DOHH2 (cell line): ENCODE measurements at regions not wholly inside any gene's neighbourhood (a gene's known extent, or its start where the extent isn't known, plus 50 kb on each side); places are given as distances from the start of the nearest gene placed in this dataset.

ENCODE experiments used
- H3F3A ChIP-seq: fragments of 200-600 bp; sonication (generic), shearing (Covaris generic); 2 replicates; pipeline ENCODE4 v1.6.0; 2016; ENCODE audit warnings: antibody characterized with exemption, mild to moderate bottlenecking; ENCODE audit not compliant: control insufficient read depth, insufficient read depth
- H3K27ac ChIP-seq: fragments of 200-600 bp; sonication (generic); 2 replicates; pipeline ENCODE4 v1.5.1; 2014; ENCODE audit warnings: low read depth, mild to moderate bottlenecking, low read length, moderate library complexity
- H3K27me3 ChIP-seq: fragments of 200-600 bp; sonication (generic); 2 replicates; pipeline ENCODE4 v1.6.1; 2014; ENCODE audit warnings: mild to moderate bottlenecking, low read length, mixed read lengths; ENCODE audit not compliant: control insufficient read depth
- H3K36me3 ChIP-seq: fragments of 200-600 bp; sonication (generic); 2 replicates; pipeline ENCODE4 v1.6.1; 2014; ENCODE audit warnings: mild to moderate bottlenecking, low read length, moderate library complexity, mixed read lengths; ENCODE audit not compliant: control insufficient read depth
- H3K4me1 ChIP-seq: fragments of 200-600 bp; sonication (generic); 2 replicates; pipeline ENCODE4 v1.6.1; 2014; ENCODE audit warnings: mild to moderate bottlenecking, low read length, mixed read lengths; ENCODE audit not compliant: control insufficient read depth
- H3K4me2 ChIP-seq: fragments of 200-600 bp; sonication (generic); 2 replicates; pipeline ENCODE4 v1.6.0; 2014; ENCODE audit warnings: mild to moderate bottlenecking, low read length, moderate library complexity
- H3K4me3 ChIP-seq: fragments of 200-600 bp; sonication (generic); 2 replicates; pipeline ENCODE4 v1.5.1; 2014; ENCODE audit warnings: mild to moderate bottlenecking, low read length, mixed read lengths
- H3K79me2 ChIP-seq: fragments of 200-600 bp; sonication (generic); 2 replicates; pipeline ENCODE4 v1.6.1; 2014; ENCODE audit warnings: mild to moderate bottlenecking, low read length, mixed read lengths; ENCODE audit not compliant: control insufficient read depth
- H3K9me2 ChIP-seq: fragments of 200-600 bp; sonication (generic); replicated peaks from 2 replicates; pipeline ENCODE4 v1.6.1; 2014; ENCODE audit warnings: mild to moderate bottlenecking, low read length, mixed read lengths; ENCODE audit not compliant: control insufficient read depth
- H3K9me3 ChIP-seq: fragments of 200-600 bp; sonication (generic); 2 replicates; pipeline ENCODE4 v1.6.1; 2014; ENCODE audit warnings: antibody characterized with exemption, low read length, mixed read lengths; ENCODE audit not compliant: control insufficient read depth, insufficient read depth
- H4K20me1 ChIP-seq: fragments of 200-600 bp; sonication (generic); 2 replicates; pipeline ENCODE4 v1.6.0; 2014; ENCODE audit warnings: low read depth, mild to moderate bottlenecking, antibody characterized with exemption, low read length, moderate library complexity; ENCODE audit not compliant: control insufficient read depth, insufficient read depth
- CTCF ChIP-seq: fragments of 200-600 bp; sonication (generic); IDR thresholded peaks from one replicate; pipeline ENCODE4 v1.5.1; 2014; ENCODE audit warnings: antibody characterized with exemption, mild to moderate bottlenecking, low read depth, low read length; ENCODE audit not compliant: poor library complexity, severe bottlenecking
- EZH2phosphoT487 ChIP-seq: fragments of 200-600 bp; sonication (generic); IDR thresholded peaks from 2 replicates; pipeline ENCODE4 v1.6.1; 2017; ENCODE audit warnings: borderline replicate concordance, mild to moderate bottlenecking, antibody characterized with exemption, low read length, moderate library complexity, mixed read lengths

DNA sequence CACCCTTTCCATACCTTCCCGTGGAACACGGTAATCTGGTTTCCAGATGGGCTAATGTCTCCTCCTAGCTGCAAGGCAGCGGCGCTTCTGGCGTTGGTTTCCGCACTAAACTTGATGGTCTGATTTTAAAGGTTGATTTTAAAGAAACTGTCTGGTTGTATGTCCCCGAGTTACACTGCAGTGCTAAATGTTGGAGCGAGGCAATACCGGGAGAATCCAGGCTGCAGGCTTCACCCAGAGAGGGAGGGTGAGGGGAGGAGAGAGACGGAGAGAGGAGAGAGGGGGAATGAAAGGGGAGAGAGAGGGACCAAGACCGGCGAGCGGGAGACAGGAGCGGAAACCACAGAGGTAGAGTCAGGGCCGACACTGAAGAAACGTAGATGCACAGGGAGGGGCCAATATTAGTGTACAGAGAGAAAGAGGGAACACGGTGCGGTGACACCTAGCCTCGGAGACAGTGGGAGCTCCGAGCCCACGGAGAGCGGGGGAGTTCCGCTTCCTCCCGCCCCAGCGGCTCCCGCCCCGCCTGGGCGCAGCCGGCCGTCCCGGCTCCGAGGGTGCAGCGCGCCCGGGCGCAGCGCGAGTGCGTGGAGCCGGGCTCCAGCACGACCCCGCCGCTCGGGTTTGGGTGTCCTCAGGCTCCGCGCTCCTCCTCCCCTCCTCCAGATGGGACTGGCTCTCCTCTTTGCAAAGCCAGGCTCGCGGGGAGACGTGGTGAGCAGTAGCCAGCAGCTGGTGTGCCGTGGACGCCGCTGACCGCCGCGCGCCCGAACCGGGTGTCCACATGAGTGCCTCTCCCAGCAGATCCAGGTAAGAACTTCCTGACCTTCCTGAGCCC lies 71.9 kb upstream of the GRAMD1B start:
- Histone ChIP-seq H3K9me3 (no peaks in the 10 kb centered on the region), H3K27me3 (peaks cover 42% of the 10 kb centered on the region), H3F3A (no peaks in the 10 kb centered on the region), H3K79me2 (no peaks in the 10 kb centered on the region), H3K4me2 (peak overlapping the region; percentile 70), H3K36me3 (no peaks in the 10 kb centered on the region), H4K20me1 (no peaks in the 10 kb centered on the region), H3K4me1 (peaks cover 26% of the 10 kb centered on the region), H3K27ac (no peak overlapping the region), H3K9me2 (no peaks in the 10 kb centered on the region), H3K4me3 (peak overlapping the region; percentile 61)
- TF ChIP-seq EZH2phosphoT487 (no peak), CTCF (no peak)

DNA sequence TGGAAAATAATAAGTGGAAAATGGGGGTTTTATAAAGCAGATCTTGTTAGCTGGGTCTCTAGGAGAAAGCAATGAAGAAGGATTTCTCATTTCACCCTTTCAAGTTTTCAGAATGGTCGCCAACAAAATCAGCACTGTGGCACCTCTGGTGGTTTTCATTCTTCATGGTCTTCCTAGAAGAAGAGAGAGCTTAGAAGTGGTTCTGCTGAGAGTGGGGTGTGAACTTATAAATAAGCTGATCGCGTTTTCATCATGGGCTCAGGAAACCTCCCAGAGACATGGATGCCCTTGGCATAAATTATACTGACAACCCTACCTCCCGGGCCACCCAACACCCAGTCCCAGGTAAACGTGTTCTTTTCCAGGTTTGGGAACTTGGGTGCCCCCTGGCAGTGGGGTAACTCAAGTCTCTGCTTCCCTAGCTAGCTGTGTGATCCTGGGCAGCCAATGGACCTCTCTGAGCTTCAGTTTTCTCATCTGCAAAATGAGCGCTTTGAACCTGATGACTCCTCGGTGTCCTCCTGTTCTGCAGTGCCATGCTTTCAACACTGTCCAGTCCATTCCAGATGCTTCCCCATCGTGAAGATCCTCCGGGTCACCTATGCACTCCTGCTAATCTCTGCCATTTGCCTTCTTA lies 72.6 kb upstream of the GRAMD1B start:
- Histone ChIP-seq H3K9me2 (no peaks in the 10 kb centered on the region), H4K20me1 (no peaks in the 10 kb centered on the region), H3K4me1 (peaks cover 18% of the 10 kb centered on the region), H3K9me3 (no peaks in the 10 kb centered on the region), H3K4me3 (peak overlapping the region; percentile 61), H3K4me2 (peak overlapping the region; percentile 70), H3K27ac (no peak overlapping the region), H3K79me2 (no peaks in the 10 kb centered on the region), H3K27me3 (peaks cover 49% of the 10 kb centered on the region), H3F3A (no peaks in the 10 kb centered on the region), H3K36me3 (no peaks in the 10 kb centered on the region)
- TF ChIP-seq CTCF: no peak
- TF ChIP-seq EZH2phosphoT487: no peak

DNA sequence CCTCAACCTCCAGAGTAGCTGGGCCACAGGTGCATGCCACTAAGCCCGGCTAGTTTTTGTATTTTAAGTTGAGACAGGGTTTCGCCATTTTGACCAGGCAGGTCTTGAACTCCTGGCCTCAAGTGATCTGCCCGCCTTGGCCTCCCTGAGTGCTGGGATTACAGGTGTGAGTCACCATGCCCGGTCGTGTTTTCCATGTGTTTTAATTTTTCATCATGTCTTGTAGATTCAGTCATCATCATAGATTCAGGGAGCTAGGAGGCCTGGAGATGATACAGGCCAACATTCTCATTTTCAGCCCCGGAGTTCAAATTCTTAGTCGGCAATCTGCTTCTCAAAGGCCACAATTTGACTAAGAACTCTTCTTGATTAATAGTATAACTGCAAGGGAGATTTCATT lies 73.5 kb upstream of the GRAMD1B start:
- Histone ChIP-seq H3F3A (no peaks in the 10 kb centered on the region), H3K79me2 (no peaks in the 10 kb centered on the region), H3K27ac (no peak overlapping the region), H3K4me3 (no peak overlapping the region), H3K4me2 (no peak overlapping the region), H3K9me3 (no peaks in the 10 kb centered on the region), H3K27me3 (peaks cover 48% of the 10 kb centered on the region), H3K4me1 (peaks cover 10% of the 10 kb centered on the region), H3K9me2 (no peaks in the 10 kb centered on the region), H4K20me1 (no peaks in the 10 kb centered on the region), H3K36me3 (no peaks in the 10 kb centered on the region)
- no peak for TF ChIP-seq CTCF
- no peak for TF ChIP-seq EZH2phosphoT487
